ENCODE measurements at regions not wholly inside any gene's neighbourhood (a gene's known extent, or its start where the extent isn't known, plus 50 kb on each side); places are given as distances from the start of the nearest gene placed in this dataset.

DNA sequence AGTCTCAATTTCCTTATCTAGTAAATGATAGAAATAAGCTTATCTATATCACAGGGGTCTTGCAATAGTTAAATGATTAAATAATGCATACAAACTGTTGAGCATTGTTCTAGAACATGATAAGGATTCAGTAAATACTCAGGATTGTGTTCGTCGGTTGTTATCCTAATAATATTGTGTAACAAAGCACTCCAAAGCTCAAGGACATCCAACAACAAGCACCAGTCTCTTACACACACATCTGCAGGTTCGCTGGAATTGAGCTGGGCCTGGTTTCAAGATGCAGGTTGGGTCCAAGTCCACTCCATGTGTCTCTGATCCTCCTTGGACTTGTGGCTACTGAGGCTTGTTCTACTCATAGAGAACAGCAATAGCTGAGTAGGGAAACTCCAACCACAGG lies 74.1 kb upstream of the MC3R start:
- DNase-seq (ENCODE audit: low read depth): no peak

DNA sequence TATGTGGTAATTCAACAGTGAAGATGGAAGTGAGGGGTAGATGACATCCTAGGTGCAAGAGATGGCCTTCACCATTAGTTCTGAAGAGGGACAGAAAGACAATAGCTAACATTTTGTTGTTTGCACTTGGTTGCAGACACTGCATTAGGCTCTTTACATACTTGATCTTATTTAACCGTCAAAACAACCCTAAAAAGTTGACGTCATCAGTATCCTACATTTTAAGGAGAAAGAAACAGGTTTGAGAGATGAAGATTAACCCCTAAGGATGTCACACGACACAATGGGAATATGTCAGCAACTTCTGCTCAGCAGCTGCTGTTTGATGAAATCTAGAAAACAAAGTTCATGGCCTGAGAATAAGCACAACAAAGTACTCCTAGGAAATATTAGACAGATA lies 72.6 kb upstream of the MC3R start:
- no peak for DNase-seq (ENCODE audit: low read depth)

DNA sequence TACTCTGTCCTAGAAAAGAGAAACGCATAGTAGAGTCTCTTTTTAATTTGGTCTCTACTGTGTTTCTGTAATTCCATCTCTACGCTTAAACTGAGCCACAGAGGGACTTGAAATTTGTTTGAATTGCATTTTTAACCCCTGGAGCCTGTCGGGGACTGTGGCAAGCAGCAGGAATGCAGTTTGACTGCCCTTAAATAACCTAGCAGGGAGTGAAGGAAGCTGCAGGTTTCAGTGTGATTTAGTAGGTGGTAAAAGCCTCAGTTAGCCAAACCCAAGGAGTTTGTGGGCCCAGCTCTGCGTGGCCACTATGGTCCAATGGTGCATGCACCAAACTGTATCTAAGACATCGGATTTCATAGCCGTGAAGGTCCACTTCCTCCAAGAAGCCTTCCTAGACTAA lies 70.3 kb upstream of the MC3R start:
- no peak for DNase-seq (ENCODE audit: low read depth)

DNA sequence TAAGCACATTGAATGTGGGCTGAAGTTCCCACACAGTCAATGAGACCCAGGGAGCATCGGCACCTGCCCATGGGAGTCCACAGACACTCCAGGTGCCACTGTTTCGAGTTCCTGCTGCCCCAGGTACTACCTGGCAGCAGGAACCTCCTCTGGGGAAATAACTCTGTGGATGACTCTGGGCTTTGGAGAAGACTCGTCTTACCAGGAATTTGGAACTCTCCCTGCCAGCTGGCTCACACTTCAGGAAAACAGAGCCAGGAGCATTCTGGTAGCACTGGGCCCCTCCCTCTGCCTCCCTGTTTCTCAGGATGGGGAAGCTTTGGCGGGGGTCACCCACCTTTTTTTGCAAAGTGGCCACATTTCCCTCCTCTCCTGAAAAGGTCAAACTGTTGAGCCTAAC lies 69.5 kb upstream of the MC3R start:
- no peak for DNase-seq (ENCODE audit: low read depth)

DNA sequence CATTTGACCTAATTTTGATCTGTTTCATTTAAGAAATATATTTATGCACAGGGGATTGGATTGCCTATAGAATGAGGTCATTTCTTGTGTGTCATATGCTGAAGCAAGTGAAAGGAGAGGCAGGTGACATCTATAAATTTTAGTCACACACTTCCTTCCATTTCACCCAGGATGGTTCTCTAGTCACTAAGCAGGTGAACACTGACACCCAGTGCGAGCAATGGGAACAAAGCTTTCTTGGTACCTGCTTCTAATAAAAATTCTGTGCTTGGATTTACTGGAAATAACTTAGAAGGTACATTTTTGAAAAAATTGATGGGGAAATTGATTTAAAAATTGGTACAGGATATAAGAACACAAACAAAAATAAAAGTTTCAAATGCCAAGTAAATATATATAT lies 66.9 kb upstream of the MC3R start:
- no peak for DNase-seq (ENCODE audit: low read depth)

DNA sequence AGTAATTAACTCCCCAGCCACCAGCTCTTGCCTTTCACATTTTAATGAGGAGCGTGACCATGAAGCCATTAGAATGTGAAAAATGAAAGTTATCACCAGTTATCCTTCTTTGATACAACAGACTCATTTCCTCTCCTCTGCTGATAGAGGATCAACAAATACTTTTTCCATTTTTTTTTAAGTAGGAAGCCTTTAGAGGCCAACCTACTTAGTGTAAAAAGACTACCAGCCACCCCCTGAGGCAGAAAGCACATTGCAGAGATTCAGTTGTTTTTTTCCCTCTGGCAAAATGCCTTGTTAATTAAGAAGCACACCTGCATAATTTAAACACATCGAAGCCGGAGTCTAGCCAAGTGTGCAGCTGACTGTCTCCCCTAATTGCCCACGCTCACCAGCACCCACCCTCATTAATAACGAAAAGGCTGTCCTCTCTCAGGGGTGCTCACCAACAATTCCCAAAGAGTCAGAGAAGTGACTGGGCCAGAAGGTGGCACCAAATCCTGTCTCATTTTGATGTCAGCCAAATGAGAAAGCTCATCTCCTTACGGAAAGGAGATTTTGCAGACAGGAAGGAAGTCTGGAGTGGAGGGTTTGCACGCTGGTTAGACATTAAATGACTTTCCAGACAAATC lies 60.9 kb upstream of the MC3R start:
- DNase-seq (ENCODE audit: low read depth): no peak

DNA sequence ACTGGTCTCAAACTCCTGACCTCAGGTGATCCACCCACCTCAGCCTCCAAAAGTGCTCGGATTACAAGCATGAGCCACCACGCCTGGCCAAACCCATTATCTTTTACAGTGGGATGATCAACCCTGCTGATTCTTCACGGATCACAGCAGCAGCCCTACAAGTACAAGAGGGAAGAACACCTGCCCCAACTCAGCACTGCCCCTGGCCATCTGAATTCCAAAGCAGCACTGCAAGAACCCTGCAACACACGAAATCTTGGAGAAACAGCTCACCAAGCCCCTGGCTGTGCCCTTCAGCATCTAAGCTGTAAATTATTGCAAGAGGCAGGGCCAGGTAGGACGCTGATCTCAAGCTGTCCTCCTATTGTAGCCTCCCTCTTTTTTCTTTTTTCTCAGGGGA lies 54.5 kb upstream of the MC3R start:
- DNase-seq (ENCODE audit: low read depth): no peak

DNA sequence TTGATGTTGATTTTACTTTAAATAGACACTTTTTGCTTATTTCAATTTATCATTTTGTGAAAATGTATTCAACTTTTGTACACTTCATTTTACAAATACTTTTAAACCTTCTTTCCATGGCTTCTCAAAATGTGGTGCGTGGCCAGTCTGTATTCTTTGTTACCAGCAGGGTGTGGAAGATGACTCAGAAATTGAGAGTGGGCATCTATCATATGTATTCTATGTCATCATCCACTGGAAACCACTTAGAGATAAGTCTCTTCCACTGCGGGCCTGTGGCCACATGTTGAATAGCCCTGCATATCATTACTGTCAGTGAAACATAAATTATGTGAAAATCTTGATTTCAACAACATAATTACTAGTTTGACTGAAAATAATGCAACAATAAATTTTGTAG lies 52.6 kb upstream of the MC3R start:
- DNase-seq (ENCODE audit: low read depth): no peak

All from renal cortical epithelial cell (primary cell).